ENCODE measurements at regions not wholly inside any gene's neighbourhood (a gene's known extent, or its start where the extent isn't known, plus 50 kb on each side); places are given as distances from the start of the nearest gene placed in this dataset.

GRCh38 chr12:68559984-68560850 lies 50.5 kb upstream of the RAP1B start:
- no peak for DNase-seq

GRCh38 chr12:68560851-68561422 lies 49.8 kb upstream of the RAP1B start:
- DNase-seq, result no peak

Measured in stimulated activated CD4-positive, alpha-beta T cell treated with anti-CD3 and anti-CD28 coated beads, Interleukin-4, amount 100 ng/mL, for 24 hours (primary cell).